ENCODE measurements at regions not wholly inside any gene's neighbourhood (a gene's known extent, or its start where the extent isn't known, plus 50 kb on each side); places are given as distances from the start of the nearest gene placed in this dataset.

- no peaks in the 10 kb centered on the region for H3K9me3 ChIP-seq
- H3K36me3 ChIP-seq: no peaks in the 10 kb centered on the region
- H3K27ac ChIP-seq: no peak overlapping the region
- WGBS, 2 donors: 54 to 62% methylated on average over 12 of the region's 12 CpGs
- no peak overlapping the region for H3K4me3 ChIP-seq
- H3K4me1 ChIP-seq: peaks cover 0 to 35% (median 6%) of the 10 kb centered on the region in 4 donors
- no peak for TF ChIP-seq EP300 (IDR thresholded peaks at IDR 0.05)
- no peak for TF ChIP-seq CTCF (IDR thresholded peaks at IDR 0.05)
- no peak for TF ChIP-seq POLR2A (IDR thresholded peaks at IDR 0.05)
- H3K27me3 ChIP-seq: peaks cover 0 to 6% of the 10 kb centered on the region in 2 donors
- no peak for DNase-seq (ENCODE audit: low spot score in 2 of 2)
These were observed 96.2 kb downstream of the OLFM1 start for GRCh38 chr9:135183528-135184180.

GRCh38 chr9:135184181-135185053 is 96.9 kb downstream of the OLFM1 start:
- Histone ChIP-seq H3K36me3 (no peaks in the 10 kb centered on the region), H3K4me3 (no peak overlapping the region), H3K27ac (no peak overlapping the region), H3K27me3 (peaks cover 0 to 6% of the 10 kb centered on the region in 2 donors), H3K9me3 (no peaks in the 10 kb centered on the region), H3K4me1 (peaks cover 0 to 35% (median 6%) of the 10 kb centered on the region in 4 donors)
- WGBS, 2 donors: 69 to 77% methylated on average over 35 of the region's 37 CpGs
- TF ChIP-seq CTCF (IDR thresholded peaks at IDR 0.05) (no peak), EP300 (IDR thresholded peaks at IDR 0.05) (no peak), POLR2A (IDR thresholded peaks at IDR 0.05) (no peak)
- no peak for DNase-seq (ENCODE audit: low spot score in 2 of 2)

GRCh38 chr9:135185060-135185459 is 97.6 kb downstream of the OLFM1 start:
- Histone ChIP-seq H3K4me1 (peaks cover 0 to 35% (median 6%) of the 10 kb centered on the region in 4 donors), H3K27me3 (peaks cover 0 to 6% of the 10 kb centered on the region in 2 donors), H3K9me3 (no peaks in the 10 kb centered on the region), H3K27ac (no peak overlapping the region), H3K36me3 (no peaks in the 10 kb centered on the region), H3K4me3 (no peak overlapping the region)
- WGBS, 2 donors: 89 to 90% methylated on average over 13 to 21 of the region's 21 CpGs
- no peak for TF ChIP-seq EP300 (IDR thresholded peaks at IDR 0.05)
- no peak for TF ChIP-seq POLR2A (IDR thresholded peaks at IDR 0.05)
- TF ChIP-seq CTCF (IDR thresholded peaks at IDR 0.05): no peak
- no peak for DNase-seq (ENCODE audit: low spot score in 2 of 2)

GRCh38 chr9:135186248-135187164 is 99.0 kb downstream of the OLFM1 start:
- WGBS, 2 donors: 10% methylated on average over 25 of the region's 25 CpGs
- peak; percentile 7 to 17 for DNase-seq (ENCODE audit: low spot score in 2 of 2)
- H3K27me3 ChIP-seq: peaks cover 0 to 6% of the 10 kb centered on the region in 2 donors
- peak overlapping the region in 2 of 4 donors; percentile 1 to 12 for H3K4me3 ChIP-seq
- H3K36me3 ChIP-seq: no peaks in the 10 kb centered on the region
- peak in 1 of 2 donors; percentile 80 for TF ChIP-seq EP300 (IDR thresholded peaks at IDR 0.05)
- TF ChIP-seq POLR2A (IDR thresholded peaks at IDR 0.05): no peak
- peak overlapping the region in 3 of 4 donors; percentile 38 to 81 (median 71) for H3K27ac ChIP-seq
- H3K9me3 ChIP-seq: no peaks in the 10 kb centered on the region
- H3K4me1 ChIP-seq: peaks cover 0 to 35% (median 6%) of the 10 kb centered on the region in 4 donors

GRCh38 chr9:135187365-135187764 is 99.9 kb downstream of the OLFM1 start:
- 39 to 56% methylated on average over 14 of the region's 14 CpGs for WGBS, 2 donors
- no peaks in the 10 kb centered on the region for H3K9me3 ChIP-seq
- H3K27me3 ChIP-seq: peaks cover 0 to 6% of the 10 kb centered on the region in 2 donors
- peak overlapping the region in 3 of 4 donors; percentile 7 to 81 (median 71) for H3K27ac ChIP-seq
- peak overlapping the region in 1 of 4 donors; percentile 1 for H3K4me3 ChIP-seq
- TF ChIP-seq EP300 (IDR thresholded peaks at IDR 0.05) (no peak), CTCF (IDR thresholded peaks at IDR 0.05) (no peak), POLR2A (IDR thresholded peaks at IDR 0.05) (no peak)
- H3K36me3 ChIP-seq: no peaks in the 10 kb centered on the region
- no peak for DNase-seq (ENCODE audit: low spot score in 2 of 2)
- H3K4me1 ChIP-seq: peaks cover 0 to 35% (median 6%) of the 10 kb centered on the region in 4 donors
